ENCODE measurements at regions not wholly inside any gene's neighbourhood (a gene's known extent, or its start where the extent isn't known, plus 50 kb on each side); places are given as distances from the start of the nearest gene placed in this dataset.

DNA sequence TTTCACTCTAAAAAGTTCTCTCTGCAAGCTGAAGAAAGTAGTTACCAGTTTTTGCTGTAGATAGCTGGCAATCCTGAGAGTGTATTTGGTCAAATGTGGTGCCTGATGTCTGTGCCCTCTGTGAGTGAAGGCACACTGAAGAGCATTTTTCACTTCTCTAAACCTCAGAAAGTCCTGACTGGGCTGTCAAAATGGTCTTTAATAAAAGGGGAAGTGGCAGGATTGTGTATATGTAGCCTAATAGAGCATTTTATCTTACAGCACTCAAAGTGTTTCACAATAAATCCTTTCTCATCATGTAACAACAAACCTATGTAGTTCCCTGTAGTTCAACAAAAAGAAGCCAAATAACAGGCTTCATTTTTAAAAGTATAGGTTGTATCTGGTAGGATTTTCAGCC is 1552.3 kb upstream of the SLC39A10 start:
- H3K4me3 ChIP-seq: no peak overlapping the region
- no peaks in the 10 kb centered on the region for H3K4me1 ChIP-seq
- TF ChIP-seq POLR2AphosphoS5 (IDR thresholded peaks at IDR 0.05) (no peak), POLR2A (IDR thresholded peaks at IDR 0.05) (no peak)
- no peaks in the 10 kb centered on the region for H3K9me3 ChIP-seq
- DNase-seq (ENCODE audit: low spot score in 2 of 2): no peak
- H3K27me3 ChIP-seq: no peaks in the 10 kb centered on the region
- no peak overlapping the region for H3K27ac ChIP-seq
- no peaks in the 10 kb centered on the region for H3K36me3 ChIP-seq

DNA sequence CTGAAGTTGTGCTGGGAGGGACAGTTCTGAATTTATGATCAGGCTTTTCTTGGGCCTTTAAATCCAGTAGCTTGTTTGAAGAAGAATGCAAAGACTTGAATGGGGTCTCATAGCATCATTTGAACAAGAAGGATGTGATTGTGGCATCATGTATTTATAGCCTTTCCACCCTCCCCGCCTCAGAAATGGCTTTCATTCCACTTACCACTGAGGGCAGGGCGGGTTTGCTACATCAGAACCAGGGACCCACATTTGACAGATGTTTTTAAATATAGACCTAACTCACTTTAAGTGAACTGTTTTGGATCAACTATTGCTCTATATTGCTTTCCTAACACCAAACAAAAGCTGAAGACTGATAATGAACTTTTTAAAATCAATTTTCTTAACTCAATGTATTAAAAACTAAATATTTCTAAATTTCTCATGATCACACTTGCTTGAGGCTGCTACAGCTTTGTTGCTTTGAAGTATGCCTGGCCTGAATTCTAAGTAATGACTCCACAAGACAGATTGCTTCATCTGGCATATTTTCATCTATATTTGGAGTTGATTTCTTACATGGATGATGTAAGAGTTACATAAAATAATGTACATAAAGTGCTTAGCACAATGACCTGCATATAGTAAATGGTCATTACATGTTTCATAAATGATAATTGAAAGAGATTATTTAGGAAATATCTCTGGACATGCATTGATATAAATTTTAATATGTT is 1552.9 kb upstream of the SLC39A10 start:
- H3K4me1 ChIP-seq: no peaks in the 10 kb centered on the region

DNA sequence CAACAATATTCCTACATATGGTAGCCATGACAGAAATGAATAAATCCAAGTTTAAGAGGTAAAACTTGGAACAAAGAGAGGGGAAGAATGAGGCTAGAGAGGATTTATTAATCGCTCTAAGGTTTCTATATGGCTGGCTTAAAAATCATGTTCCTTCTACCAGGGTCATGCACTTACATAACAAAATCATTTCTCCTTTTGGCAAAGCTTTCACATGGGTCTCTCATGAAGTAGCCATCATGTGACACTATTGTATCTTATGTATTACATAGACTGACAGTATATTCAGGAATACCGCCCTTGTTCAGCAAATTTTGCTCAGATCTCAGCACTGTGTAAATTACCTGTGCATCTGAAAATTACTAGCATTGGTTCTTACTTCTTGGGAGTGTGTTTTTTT is 1554.5 kb upstream of the SLC39A10 start:
- Histone ChIP-seq H3K9me3 (no peaks in the 10 kb centered on the region), H3K4me3 (no peak overlapping the region), H3K27me3 (no peaks in the 10 kb centered on the region), H3K4me1 (no peaks in the 10 kb centered on the region), H3K36me3 (no peaks in the 10 kb centered on the region), H3K27ac (no peak overlapping the region)
- TF ChIP-seq, protein P1, sequence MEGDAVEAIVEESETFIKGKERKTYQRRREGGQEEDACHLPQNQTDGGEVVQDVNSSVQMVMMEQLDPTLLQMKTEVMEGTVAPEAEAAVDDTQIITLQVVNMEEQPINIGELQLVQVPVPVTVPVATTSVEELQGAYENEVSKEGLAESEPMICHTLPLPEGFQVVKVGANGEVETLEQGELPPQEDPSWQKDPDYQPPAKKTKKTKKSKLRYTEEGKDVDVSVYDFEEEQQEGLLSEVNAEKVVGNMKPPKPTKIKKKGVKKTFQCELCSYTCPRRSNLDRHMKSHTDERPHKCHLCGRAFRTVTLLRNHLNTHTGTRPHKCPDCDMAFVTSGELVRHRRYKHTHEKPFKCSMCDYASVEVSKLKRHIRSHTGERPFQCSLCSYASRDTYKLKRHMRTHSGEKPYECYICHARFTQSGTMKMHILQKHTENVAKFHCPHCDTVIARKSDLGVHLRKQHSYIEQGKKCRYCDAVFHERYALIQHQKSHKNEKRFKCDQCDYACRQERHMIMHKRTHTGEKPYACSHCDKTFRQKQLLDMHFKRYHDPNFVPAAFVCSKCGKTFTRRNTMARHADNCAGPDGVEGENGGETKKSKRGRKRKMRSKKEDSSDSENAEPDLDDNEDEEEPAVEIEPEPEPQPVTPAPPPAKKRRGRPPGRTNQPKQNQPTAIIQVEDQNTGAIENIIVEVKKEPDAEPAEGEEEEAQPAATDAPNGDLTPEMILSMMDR (IDR thresholded peaks at IDR 0.05): no peak
- TF ChIP-seq POLR2AphosphoS5 (IDR thresholded peaks at IDR 0.05) (no peak), EP300 (IDR thresholded peaks at IDR 0.05) (no peak), POLR2A (IDR thresholded peaks at IDR 0.05) (no peak)
- 92% methylated on average over 2 of the region's 2 CpGs for WGBS
- no peak for DNase-seq (ENCODE audit: low spot score in 2 of 2)

More for the DNA sequence above, 1552.9 kb upstream of the SLC39A10 start:
- no peak for TF ChIP-seq POLR2AphosphoS5 (IDR thresholded peaks at IDR 0.05)
- TF ChIP-seq, protein P1 (IDR thresholded peaks at IDR 0.05): no peak
- TF ChIP-seq EP300 (IDR thresholded peaks at IDR 0.05): no peak
- no peak for TF ChIP-seq POLR2A (IDR thresholded peaks at IDR 0.05)
- H3K4me3 ChIP-seq: no peak overlapping the region
- WGBS: 54% methylated on average over 2 of the region's 2 CpGs
- no peak overlapping the region for H3K27ac ChIP-seq
- H3K36me3 ChIP-seq: no peaks in the 10 kb centered on the region
- no peak for DNase-seq (ENCODE audit: low spot score in 2 of 2)
- H3K9me3 ChIP-seq: no peaks in the 10 kb centered on the region
- H3K27me3 ChIP-seq: no peaks in the 10 kb centered on the region

DNA sequence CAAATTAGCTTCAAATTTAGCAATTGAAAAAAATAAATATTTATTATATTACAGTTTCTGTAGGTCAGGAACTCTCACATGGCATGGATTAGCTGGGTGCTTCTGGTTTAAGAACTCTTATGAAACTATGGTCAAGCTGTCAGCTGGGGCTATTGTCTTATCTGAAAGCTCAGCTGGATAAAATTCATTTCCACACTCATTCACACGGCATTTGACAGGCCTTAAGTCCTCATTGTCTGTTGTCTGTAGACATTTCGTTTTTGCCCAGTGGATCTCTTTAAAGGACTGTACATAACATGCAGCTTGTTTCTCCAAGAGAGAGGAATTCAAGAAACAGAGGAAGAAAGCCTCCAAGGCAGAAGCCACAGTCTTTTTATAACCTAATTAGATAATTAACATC is 1556.8 kb upstream of the SLC39A10 start:
- TF ChIP-seq POLR2A (IDR thresholded peaks at IDR 0.05) (no peak), POLR2AphosphoS5 (IDR thresholded peaks at IDR 0.05) (no peak), EP300 (IDR thresholded peaks at IDR 0.05) (no peak)
- TF ChIP-seq, protein P1 (IDR thresholded peaks at IDR 0.05): no peak
- 68% methylated on average over 2 of the region's 2 CpGs for WGBS
- Histone ChIP-seq H3K9me3 (no peaks in the 10 kb centered on the region), H3K27me3 (no peaks in the 10 kb centered on the region), H3K4me3 (no peak overlapping the region), H3K36me3 (no peaks in the 10 kb centered on the region), H3K4me1 (no peaks in the 10 kb centered on the region), H3K27ac (no peak overlapping the region)
- no peak for DNase-seq (ENCODE audit: low spot score in 2 of 2)

DNA sequence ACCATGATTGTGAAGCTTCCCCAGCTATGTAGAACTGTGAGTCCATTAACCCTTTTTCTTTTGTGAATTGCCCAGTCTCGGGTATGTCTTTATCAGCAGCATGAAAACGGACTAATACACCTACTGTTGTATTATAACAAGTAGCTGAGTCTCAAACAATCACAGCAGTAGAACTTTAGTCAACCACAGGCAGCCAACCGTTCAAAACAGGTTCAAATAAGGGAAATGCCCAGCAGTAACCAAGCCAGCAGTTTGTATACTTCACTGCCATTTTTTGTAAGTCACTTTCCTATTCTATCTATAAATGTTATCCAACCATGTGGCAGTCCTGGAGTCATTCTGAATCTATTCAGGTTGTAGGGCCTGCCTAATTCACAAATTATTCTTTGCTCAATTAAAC is 1560.6 kb upstream of the SLC39A10 start:
- Histone ChIP-seq H3K9me3 (no peaks in the 10 kb centered on the region), H3K4me3 (no peak overlapping the region), H3K36me3 (no peaks in the 10 kb centered on the region), H3K4me1 (no peaks in the 10 kb centered on the region), H3K27me3 (no peaks in the 10 kb centered on the region), H3K27ac (no peak overlapping the region)
- 54% methylated on average over 3 of the region's 3 CpGs for WGBS
- TF ChIP-seq EP300 (IDR thresholded peaks at IDR 0.05) (no peak), POLR2A (IDR thresholded peaks at IDR 0.05) (no peak), POLR2AphosphoS5 (IDR thresholded peaks at IDR 0.05) (no peak)
- TF ChIP-seq, protein P1 (IDR thresholded peaks at IDR 0.05): no peak
- DNase-seq (ENCODE audit: low spot score in 2 of 2): no peak

DNA sequence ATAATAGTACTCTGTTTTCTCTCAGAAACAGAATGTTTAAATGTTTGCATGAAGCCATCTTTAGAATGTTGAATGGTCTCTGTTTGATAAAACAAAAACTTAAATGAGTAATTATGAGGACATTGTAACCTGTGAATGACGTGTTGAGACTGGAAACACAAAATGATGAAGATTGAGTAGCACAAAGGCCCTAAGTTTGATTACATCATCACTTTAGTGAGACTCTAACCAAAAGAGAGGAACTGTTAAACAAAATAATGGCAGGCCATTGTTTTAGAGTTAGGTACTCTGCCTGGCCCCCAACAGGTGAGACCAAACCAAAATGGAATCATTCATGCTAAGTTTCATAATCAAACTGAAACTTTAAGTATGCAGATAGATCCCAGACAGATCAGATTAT is 1561.7 kb upstream of the SLC39A10 start:
- Histone ChIP-seq H3K4me1 (no peaks in the 10 kb centered on the region), H3K27me3 (no peaks in the 10 kb centered on the region), H3K9me3 (no peaks in the 10 kb centered on the region), H3K27ac (no peak overlapping the region), H3K4me3 (no peak overlapping the region), H3K36me3 (no peaks in the 10 kb centered on the region)
- DNase-seq (ENCODE audit: low spot score in 2 of 2): no peak
- TF ChIP-seq POLR2A (IDR thresholded peaks at IDR 0.05) (no peak), POLR2AphosphoS5 (IDR thresholded peaks at IDR 0.05) (no peak), EP300 (IDR thresholded peaks at IDR 0.05) (no peak)
- TF ChIP-seq, protein P1 (IDR thresholded peaks at IDR 0.05): no peak
- WGBS: 56% methylated on average over 1 of the region's 1 CpG

Measured in suprapubic skin (tissue), 4 donors.